Esophagus muscularis mucosa (tissue), 4 donors: ENCODE measurements at regions not wholly inside any gene's neighbourhood (a gene's known extent, or its start where the extent isn't known, plus 50 kb on each side); places are given as distances from the start of the nearest gene placed in this dataset.

Source experiments
- EP300 ChIP-seq: sonication (generic); formaldehyde crosslinking; IDR thresholded peaks from one replicate; pipeline ENCODE4 v1.6.1; 2017; ENCODE audit warnings: antibody characterized with exemption
- POLR2A ChIP-seq: fragments of 450-650 bp; IDR thresholded peaks from one replicate; pipeline ENCODE4 v1.6.1; 2017; ENCODE audit warnings: antibody characterized with exemption, moderate library complexity, mild to moderate bottlenecking, low read depth
- POLR2AphosphoS5 ChIP-seq, 2 donors: sonication (generic); formaldehyde crosslinking; IDR thresholded peaks; one replicate each; pipeline ENCODE4 v1.6.1; 2017; ENCODE audit warnings: antibody characterized with exemption in 2 of 2
- TF ChIP-seq, protein P1 (sequence below), 3 experiments: fragments of 200-600 bp in 2 of 3; fragments of 450-650 bp in 1 of 3; sonication (generic) in 2 of 3; IDR thresholded peaks; one replicate each; pipeline ENCODE4 v1.5.1; 2017 to 2019; ENCODE audit warnings: antibody characterized with exemption in 3 of 3, mild to moderate bottlenecking in 2 of 3, moderate library complexity in 1 of 3

DNA sequence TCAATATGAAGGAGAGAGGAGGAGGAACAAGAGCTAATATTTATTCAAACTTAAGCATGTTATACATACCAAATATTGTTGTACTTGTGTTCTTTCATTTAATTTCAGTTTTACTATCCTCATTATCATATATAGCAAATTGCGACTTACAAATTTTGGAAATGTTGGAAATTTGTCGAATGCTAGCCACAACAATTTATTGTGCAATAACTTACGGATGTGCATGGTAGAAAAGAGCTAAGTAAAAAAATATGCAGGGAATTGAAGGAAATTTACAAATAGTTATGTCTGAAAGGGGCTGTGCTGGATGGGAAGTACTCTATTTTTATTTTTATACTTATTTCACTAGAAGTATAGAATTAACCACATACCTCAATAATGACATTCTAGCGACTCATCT, 376.3 kb downstream of the PCDH20 start:
- no peak for TF ChIP-seq POLR2AphosphoS5 (IDR thresholded peaks at IDR 0.05)
- TF ChIP-seq, protein P1, sequence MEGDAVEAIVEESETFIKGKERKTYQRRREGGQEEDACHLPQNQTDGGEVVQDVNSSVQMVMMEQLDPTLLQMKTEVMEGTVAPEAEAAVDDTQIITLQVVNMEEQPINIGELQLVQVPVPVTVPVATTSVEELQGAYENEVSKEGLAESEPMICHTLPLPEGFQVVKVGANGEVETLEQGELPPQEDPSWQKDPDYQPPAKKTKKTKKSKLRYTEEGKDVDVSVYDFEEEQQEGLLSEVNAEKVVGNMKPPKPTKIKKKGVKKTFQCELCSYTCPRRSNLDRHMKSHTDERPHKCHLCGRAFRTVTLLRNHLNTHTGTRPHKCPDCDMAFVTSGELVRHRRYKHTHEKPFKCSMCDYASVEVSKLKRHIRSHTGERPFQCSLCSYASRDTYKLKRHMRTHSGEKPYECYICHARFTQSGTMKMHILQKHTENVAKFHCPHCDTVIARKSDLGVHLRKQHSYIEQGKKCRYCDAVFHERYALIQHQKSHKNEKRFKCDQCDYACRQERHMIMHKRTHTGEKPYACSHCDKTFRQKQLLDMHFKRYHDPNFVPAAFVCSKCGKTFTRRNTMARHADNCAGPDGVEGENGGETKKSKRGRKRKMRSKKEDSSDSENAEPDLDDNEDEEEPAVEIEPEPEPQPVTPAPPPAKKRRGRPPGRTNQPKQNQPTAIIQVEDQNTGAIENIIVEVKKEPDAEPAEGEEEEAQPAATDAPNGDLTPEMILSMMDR (IDR thresholded peaks at IDR 0.05), result no peak
- TF ChIP-seq POLR2A, result no peak
- no peak for TF ChIP-seq EP300
